GM23248 (cell line): ENCODE measurements at regions not wholly inside any gene's neighbourhood (a gene's known extent, or its start where the extent isn't known, plus 50 kb on each side); places are given as distances from the start of the nearest gene placed in this dataset.

ENCODE experiments used
- DNase-seq: peaks from one replicate; pipeline ENCODE4 v3.0.0-alpha.2; 2015
- H2AFZ ChIP-seq: fragments of 200-600 bp; sonication (generic); 2 replicates; pipeline ENCODE4 v1.6.1; 2016; ENCODE audit warnings: antibody characterized with exemption
- H3F3A ChIP-seq: fragments of 200-600 bp; sonication (generic); 2 replicates; pipeline ENCODE4 v1.6.1; 2016; ENCODE audit warnings: mild to moderate bottlenecking, antibody characterized with exemption, mixed run types; ENCODE audit not compliant: insufficient read depth
- H3K27ac ChIP-seq: fragments of 200-600 bp; sonication (generic); 2 replicates; pipeline ENCODE4 v1.5.1; 2016; ENCODE audit warnings: mild to moderate bottlenecking
- H3K27me3 ChIP-seq: fragments of 200-600 bp; sonication (generic); replicated peaks from 2 replicates; pipeline ENCODE4 v1.6.1; 2016; ENCODE audit warnings: mild to moderate bottlenecking; ENCODE audit not compliant: insufficient read depth
- H3K36me3 ChIP-seq: fragments of 200-600 bp; sonication (generic); 2 replicates; pipeline ENCODE4 v1.6.1; 2016; ENCODE audit warnings: low read depth, mild to moderate bottlenecking
- H3K4me1 ChIP-seq: fragments of 200-600 bp; sonication (generic); 2 replicates; pipeline ENCODE4 v1.6.1; 2016; ENCODE audit warnings: mild to moderate bottlenecking; ENCODE audit not compliant: insufficient read depth
- H3K4me2 ChIP-seq: fragments of 200-600 bp; sonication (generic); one replicate; pipeline ENCODE4 v1.6.1; 2016; ENCODE audit warnings: mild to moderate bottlenecking; ENCODE audit not compliant: unreplicated experiment
- H3K4me3 ChIP-seq: fragments of 200-600 bp; sonication (generic); 2 replicates; pipeline ENCODE4 v1.5.1; 2016; ENCODE audit warnings: mild to moderate bottlenecking
- H3K79me2 ChIP-seq: fragments of 200-600 bp; sonication (generic); 2 replicates; pipeline ENCODE4 v1.6.1; 2016; ENCODE audit warnings: mild to moderate bottlenecking; ENCODE audit not compliant: insufficient read depth
- H3K9ac ChIP-seq: fragments of 200-600 bp; sonication (generic); 2 replicates; pipeline ENCODE4 v1.6.1; 2016; ENCODE audit warnings: mild to moderate bottlenecking
- H3K9me2 ChIP-seq: fragments of 200-600 bp; sonication (generic); 2 replicates; pipeline ENCODE4 v1.6.1; 2016; ENCODE audit warnings: mixed run types, mild to moderate bottlenecking, moderate library complexity; ENCODE audit not compliant: insufficient read depth
- H3K9me3 ChIP-seq: fragments of 200-600 bp; sonication (generic); one replicate; pipeline ENCODE4 v1.6.1; 2017; ENCODE audit warnings: low read depth
- H4K20me1 ChIP-seq: fragments of 200-600 bp; sonication (generic); 2 replicates; pipeline ENCODE4 v1.6.0; 2016; ENCODE audit not compliant: insufficient read depth
- EZH2 ChIP-seq: fragments of 200-600 bp; sonication (generic); IDR thresholded peaks from 2 replicates; pipeline ENCODE4 v1.6.1; 2018; ENCODE audit warnings: antibody characterized with exemption, mild to moderate bottlenecking; ENCODE audit not compliant: insufficient read depth, poor library complexity, severe bottlenecking
- EZH2phosphoT487 ChIP-seq: fragments of 200-600 bp; sonication (generic); IDR thresholded peaks from 2 replicates; pipeline ENCODE4 v1.6.1; 2018; ENCODE audit warnings: antibody characterized with exemption, moderate library complexity, mild to moderate bottlenecking, low read depth; ENCODE audit not compliant: insufficient read depth
- WGBS, 2 experiments: methylation state at CpG; one replicate each; pipeline ENCODE4 v1.1.6; 2015 to 2017; ENCODE audit warnings: low lambda C conversion rate in 2 of 2, low coverage in 1 of 2; ENCODE audit errors: missing lambda C conversion rate in 2 of 2; 5-methylcytosine and 5-hydroxymethylcytosine counted together
- in situ Hi-C: fragments of 300-500 bp; cut with MboI; formaldehyde crosslinking; loops from 2 replicates; pipeline ENCODE4 v1.15.0; 2020

GRCh38 chr11:122193457-122193856 is 77.4 kb upstream of the BLID start:
- H3K4me2 ChIP-seq = peak overlapping the region; percentile 32
- H3K79me2 ChIP-seq = peaks cover 80% of the 10 kb centered on the region
- H3K9ac ChIP-seq = peak overlapping the region; percentile 15; the same call in 1 of the 2 replicates
- H4K20me1 ChIP-seq = no peaks in the 10 kb centered on the region
- no peaks in the 10 kb centered on the region for H3K9me3 ChIP-seq
- WGBS, 2 experiments = 60 to 68% methylated on average over 1 of the region's 1 CpG
- no peak overlapping the region for H2AFZ ChIP-seq
- DNase-seq = no peak
- H3F3A ChIP-seq = peaks cover 94% of the 10 kb centered on the region
- no peaks in the 10 kb centered on the region for H3K27me3 ChIP-seq
- H3K4me1 ChIP-seq = peaks cover 91% of the 10 kb centered on the region
- H3K36me3 ChIP-seq = 0 out of 2 replicates have a peak, but pooled peaks cover 9% of the 10 kb centered on the region
- H3K9me2 ChIP-seq = no peaks in the 10 kb centered on the region
- no peak overlapping the region for H3K4me3 ChIP-seq
- TF ChIP-seq EZH2 = no peak
- TF ChIP-seq EZH2phosphoT487 = no peak
- H3K27ac ChIP-seq = peak overlapping the region; percentile 84
- in situ Hi-C loops = no loop called here

DNA sequence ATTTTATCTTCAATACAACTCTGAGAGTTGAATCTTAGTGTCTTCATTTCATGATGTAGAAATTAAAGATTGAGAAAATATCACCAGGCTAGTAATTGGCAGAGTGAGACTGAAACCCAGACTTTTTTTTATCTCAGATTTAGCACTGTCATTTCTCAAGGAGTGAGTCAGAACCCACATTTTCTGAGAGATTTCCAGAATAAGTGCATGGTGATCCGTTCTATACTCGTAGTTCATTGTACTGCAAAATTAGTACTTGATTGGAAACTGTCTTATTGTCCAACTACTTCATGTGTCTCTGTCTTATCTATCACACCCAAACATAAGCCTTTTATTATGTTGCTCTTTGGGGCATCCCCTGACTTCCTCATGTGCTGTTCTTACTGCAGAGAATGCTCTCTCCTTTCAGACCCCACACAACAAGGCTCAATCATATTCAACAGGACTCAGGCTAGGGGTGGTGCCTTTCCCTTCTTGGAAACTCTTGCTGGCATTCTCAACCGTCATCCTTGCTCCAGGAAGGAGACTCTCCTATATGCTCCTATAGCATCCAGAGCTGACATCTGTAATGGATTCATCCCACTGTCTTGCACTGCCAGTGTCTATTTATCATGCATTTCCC is 76.7 kb upstream of the BLID start:
- Histone ChIP-seq H3K27me3 (no peaks in the 10 kb centered on the region), H3K4me2 (peak overlapping the region; percentile 32), H3F3A (peaks cover 94% of the 10 kb centered on the region), H3K36me3 (peaks cover 17% of the 10 kb centered on the region; the same call in 1 of the 2 replicates), H3K79me2 (peaks cover 78% of the 10 kb centered on the region), H3K9me2 (no peaks in the 10 kb centered on the region), H3K9ac (peak overlapping the region; percentile 15; the same call in 1 of the 2 replicates), H3K4me1 (peaks cover 90% of the 10 kb centered on the region), H3K27ac (peak overlapping the region; percentile 84), H3K4me3 (no peak overlapping the region), H2AFZ (no peak overlapping the region), H4K20me1 (no peaks in the 10 kb centered on the region), H3K9me3 (no peaks in the 10 kb centered on the region)
- TF ChIP-seq EZH2 (no peak), EZH2phosphoT487 (no peak)
- in situ Hi-C loops = no loop called here
- peak; percentile 82 for DNase-seq
- WGBS, 2 experiments = 1 to 4% methylated on average over 3 of the region's 3 CpGs

DNA sequence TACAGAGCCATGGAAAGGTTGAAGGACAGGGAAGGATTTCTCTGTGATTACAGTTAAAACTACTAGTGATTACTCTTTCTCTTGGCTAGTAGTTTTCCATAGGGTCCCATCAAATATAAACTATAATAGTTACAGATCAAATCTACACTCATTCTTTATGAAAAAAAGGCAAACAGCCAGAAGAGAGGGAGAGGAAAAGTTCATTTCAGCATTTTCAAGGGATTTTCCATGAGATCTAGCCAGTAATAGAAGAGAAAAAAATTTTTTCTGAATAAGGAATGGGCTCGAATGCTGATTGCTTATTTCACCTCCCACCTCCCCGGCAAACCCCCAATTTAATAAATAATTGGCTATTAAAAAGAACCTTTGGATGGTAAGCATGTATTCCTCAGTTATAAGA is 74.8 kb upstream of the BLID start:
- DNase-seq = no peak
- Histone ChIP-seq H3K79me2 (peaks cover 73% of the 10 kb centered on the region), H2AFZ (no peak overlapping the region), H3K27ac (peak overlapping the region; percentile 84), H3K4me3 (no peak overlapping the region), H3K4me2 (no peak overlapping the region), H3K27me3 (no peaks in the 10 kb centered on the region), H3F3A (peaks cover 97% of the 10 kb centered on the region), H3K4me1 (peaks cover 87% of the 10 kb centered on the region), H4K20me1 (no peaks in the 10 kb centered on the region), H3K9me2 (no peaks in the 10 kb centered on the region), H3K9ac (no peak overlapping the region), H3K36me3 (peaks cover 21% of the 10 kb centered on the region), H3K9me3 (no peaks in the 10 kb centered on the region)
- in situ Hi-C loops = no loop called here
- TF ChIP-seq EZH2phosphoT487 = no peak
- TF ChIP-seq EZH2 = no peak
- 78 to 82% methylated on average over 2 of the region's 2 CpGs for WGBS, 2 experiments

DNA sequence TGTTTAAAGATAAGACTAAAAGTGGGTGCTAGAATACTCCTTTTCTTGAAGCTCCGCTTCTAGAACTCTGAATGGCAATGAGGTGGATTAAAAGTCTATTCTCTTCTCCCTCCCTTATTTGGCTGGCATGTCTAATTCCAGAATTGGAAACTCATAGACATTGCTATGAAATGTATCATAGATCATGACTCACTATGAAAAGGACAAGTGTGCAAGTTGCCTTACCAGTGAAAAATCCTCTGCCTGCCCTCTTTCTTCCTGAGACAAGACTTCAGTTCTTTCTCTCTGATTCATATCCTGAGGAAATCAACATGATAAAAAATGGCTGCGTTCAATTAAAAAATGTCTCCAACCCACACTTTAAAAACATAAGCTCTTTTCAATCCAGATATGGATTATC is 73.2 kb upstream of the BLID start:
- no peak overlapping the region for H2AFZ ChIP-seq
- peaks cover 83% of the 10 kb centered on the region for H3K4me1 ChIP-seq
- H3K79me2 ChIP-seq = peaks cover 73% of the 10 kb centered on the region
- H3F3A ChIP-seq = peaks cover 97% of the 10 kb centered on the region
- peak overlapping the region; percentile 13; the same call in 1 of the 2 replicates for H3K9ac ChIP-seq
- no peaks in the 10 kb centered on the region for H4K20me1 ChIP-seq
- peak; percentile 96 for DNase-seq
- H3K9me2 ChIP-seq = no peaks in the 10 kb centered on the region
- H3K4me3 ChIP-seq = no peak overlapping the region
- peaks cover 29% of the 10 kb centered on the region for H3K36me3 ChIP-seq
- H3K27me3 ChIP-seq = no peaks in the 10 kb centered on the region
- H3K4me2 ChIP-seq = peak overlapping the region; percentile 45
- in situ Hi-C loops = no loop called here
- WGBS, 2 experiments = 0% methylated on average over 2 of the region's 2 CpGs
- no peaks in the 10 kb centered on the region for H3K9me3 ChIP-seq
- peak overlapping the region; percentile 84 for H3K27ac ChIP-seq
- TF ChIP-seq EZH2 (no peak), EZH2phosphoT487 (no peak)
